ENCODE measurements at regions not wholly inside any gene's neighbourhood (a gene's known extent, or its start where the extent isn't known, plus 50 kb on each side); places are given as distances from the start of the nearest gene placed in this dataset.

- TF ChIP-seq NFRKB (IDR thresholded peaks at IDR 0.05): no peak
- no peak for TF ChIP-seq ELF4 (IDR thresholded peaks at IDR 0.05)
- no peak for TF ChIP-seq L3MBTL2 (conservative IDR thresholded peaks at IDR 0.05)
- TF ChIP-seq BHLHE40 (IDR thresholded peaks at IDR 0.05; ENCODE audit: borderline replicate concordance): no peak
- TF ChIP-seq SUZ12 (IDR thresholded peaks at IDR 0.05): no peak
- CTCF ChIA-PET: no interaction called here
- DNase-seq (ENCODE audit: extremely low spot score): no peak
- POLR2A ChIA-PET: no interaction called here
These were observed 78.5 kb upstream of the GPC1 start for GRCh38 chr2:240356700-240357640.

GRCh38 chr2:240357641-240358012, 77.8 kb upstream of the GPC1 start:
- CTCF ChIA-PET: no interaction called here
- POLR2A ChIA-PET: no interaction called here
- no peak for DNase-seq (ENCODE audit: extremely low spot score)
- TF ChIP-seq SUZ12 (IDR thresholded peaks at IDR 0.05) (no peak), PKNOX1 (IDR thresholded peaks at IDR 0.05) (no peak), NFRKB (IDR thresholded peaks at IDR 0.05) (no peak), HDGF (IDR thresholded peaks at IDR 0.05; ENCODE audit: borderline replicate concordance) (no peak), CTBP1 (IDR thresholded peaks at IDR 0.05; ENCODE audit: borderline replicate concordance) (no peak), FOXK2 (IDR thresholded peaks at IDR 0.05) (no peak), LEF1 (IDR thresholded peaks at IDR 0.05; ENCODE audit: borderline replicate concordance) (no peak), FOXM1 (IDR thresholded peaks at IDR 0.05; ENCODE audit: borderline replicate concordance) (no peak), FOXA1 (IDR thresholded peaks at IDR 0.05) (no peak), TARDBP (IDR thresholded peaks at IDR 0.05) (no peak), ARNT (IDR thresholded peaks at IDR 0.05) (no peak), ZNF384 (IDR thresholded peaks at IDR 0.05) (no peak)

- ChIA-PET CTCF (no interaction called here), POLR2A (no interaction called here)
These were observed 77.4 kb upstream of the GPC1 start for GRCh38 chr2:240358080-240358479.

GRCh38 chr2:240358821-240359397, 76.6 kb upstream of the GPC1 start:
- ChIA-PET POLR2A (no interaction called here), CTCF (no interaction called here)
- no peak for DNase-seq (ENCODE audit: extremely low spot score)
- TF ChIP-seq TARDBP (IDR thresholded peaks at IDR 0.05): no peak
- TF ChIP-seq LEF1 (IDR thresholded peaks at IDR 0.05; ENCODE audit: borderline replicate concordance): no peak
- no peak for TF ChIP-seq ZNF384 (IDR thresholded peaks at IDR 0.05)
- no peak for TF ChIP-seq FOXA1 (IDR thresholded peaks at IDR 0.05)
- TF ChIP-seq PKNOX1 (IDR thresholded peaks at IDR 0.05): no peak
- no peak for TF ChIP-seq BHLHE40 (IDR thresholded peaks at IDR 0.05; ENCODE audit: borderline replicate concordance)
- no peak for TF ChIP-seq SUZ12 (IDR thresholded peaks at IDR 0.05)
- TF ChIP-seq CTBP1 (IDR thresholded peaks at IDR 0.05; ENCODE audit: borderline replicate concordance): no peak
- TF ChIP-seq ELF4 (IDR thresholded peaks at IDR 0.05): no peak
- TF ChIP-seq L3MBTL2 (conservative IDR thresholded peaks at IDR 0.05): no peak
- TF ChIP-seq FOXM1 (IDR thresholded peaks at IDR 0.05; ENCODE audit: borderline replicate concordance): no peak
- no peak for TF ChIP-seq SP1 (IDR thresholded peaks at IDR 0.05)
- no peak for TF ChIP-seq FOXK2 (IDR thresholded peaks at IDR 0.05)
- no peak for TF ChIP-seq HDGF (IDR thresholded peaks at IDR 0.05; ENCODE audit: borderline replicate concordance)
- TF ChIP-seq NFRKB (IDR thresholded peaks at IDR 0.05): no peak
- no peak for TF ChIP-seq ARNT (IDR thresholded peaks at IDR 0.05)

More at GRCh38 chr2:240358080-240358479, 77.4 kb upstream of the GPC1 start:
- TF ChIP-seq LEF1 (IDR thresholded peaks at IDR 0.05; ENCODE audit: borderline replicate concordance) (no peak), SUZ12 (IDR thresholded peaks at IDR 0.05) (no peak), FOXA1 (IDR thresholded peaks at IDR 0.05) (no peak), HDGF (IDR thresholded peaks at IDR 0.05; ENCODE audit: borderline replicate concordance) (no peak), ZNF384 (IDR thresholded peaks at IDR 0.05) (no peak), CTBP1 (IDR thresholded peaks at IDR 0.05; ENCODE audit: borderline replicate concordance) (no peak), FOXM1 (IDR thresholded peaks at IDR 0.05; ENCODE audit: borderline replicate concordance) (no peak), PKNOX1 (IDR thresholded peaks at IDR 0.05) (no peak), ARNT (IDR thresholded peaks at IDR 0.05) (no peak), BHLHE40 (IDR thresholded peaks at IDR 0.05; ENCODE audit: borderline replicate concordance) (no peak), FOXK2 (IDR thresholded peaks at IDR 0.05) (no peak), TARDBP (IDR thresholded peaks at IDR 0.05) (no peak), SP1 (IDR thresholded peaks at IDR 0.05) (no peak), ELF4 (IDR thresholded peaks at IDR 0.05) (no peak), NFRKB (IDR thresholded peaks at IDR 0.05) (no peak), L3MBTL2 (conservative IDR thresholded peaks at IDR 0.05) (no peak)
- DNase-seq (ENCODE audit: extremely low spot score): no peak

GRCh38 chr2:240359695-240360094, 75.8 kb upstream of the GPC1 start:
- no peak for TF ChIP-seq FOXK2 (IDR thresholded peaks at IDR 0.05)
- TF ChIP-seq L3MBTL2 (conservative IDR thresholded peaks at IDR 0.05): no peak
- TF ChIP-seq TARDBP (IDR thresholded peaks at IDR 0.05): no peak
- no peak for TF ChIP-seq SP1 (IDR thresholded peaks at IDR 0.05)
- TF ChIP-seq ZNF384 (IDR thresholded peaks at IDR 0.05): no peak
- no peak for TF ChIP-seq ELF4 (IDR thresholded peaks at IDR 0.05)
- no peak for TF ChIP-seq PKNOX1 (IDR thresholded peaks at IDR 0.05)
- TF ChIP-seq LEF1 (IDR thresholded peaks at IDR 0.05; ENCODE audit: borderline replicate concordance): no peak
- DNase-seq (ENCODE audit: extremely low spot score): no peak
- CTCF ChIA-PET: no interaction called here
- POLR2A ChIA-PET: no interaction called here
